ENCODE measurements at regions not wholly inside any gene's neighbourhood (a gene's known extent, or its start where the extent isn't known, plus 50 kb on each side); places are given as distances from the start of the nearest gene placed in this dataset.

GRCh38 chr10:3477683-3478082, 305.1 kb upstream of the PITRM1 start:
- TF ChIP-seq CTCF (IDR thresholded peaks at IDR 0.05) (no peak), EZH2 (IDR thresholded peaks at IDR 0.05; ENCODE audit: borderline replicate concordance, insufficient read depth, low read depth, low read length, poor library complexity, severe bottlenecking) (no peak)

Measured in B cell (primary cell).